GM19468 (cell line): ENCODE measurements at regions not wholly inside any gene's neighbourhood (a gene's known extent, or its start where the extent isn't known, plus 50 kb on each side); places are given as distances from the start of the nearest gene placed in this dataset.
"Not testable (repeated sequence)": the region's sequence is repeated elsewhere in the genome, so short reads cannot be mapped to it uniquely, and the experiment has no call there.

Experiments used
- ATAC-seq: cut with Tn5 transposase; IDR thresholded peaks from one replicate; pipeline ENCODE4 v1.9.1; 2021; ENCODE audit warnings: mild to moderate bottlenecking, moderate library complexity, moderate number of reproducible peaks; ENCODE audit not compliant: unreplicated experiment; ENCODE audit errors: extremely low read depth

DNA sequence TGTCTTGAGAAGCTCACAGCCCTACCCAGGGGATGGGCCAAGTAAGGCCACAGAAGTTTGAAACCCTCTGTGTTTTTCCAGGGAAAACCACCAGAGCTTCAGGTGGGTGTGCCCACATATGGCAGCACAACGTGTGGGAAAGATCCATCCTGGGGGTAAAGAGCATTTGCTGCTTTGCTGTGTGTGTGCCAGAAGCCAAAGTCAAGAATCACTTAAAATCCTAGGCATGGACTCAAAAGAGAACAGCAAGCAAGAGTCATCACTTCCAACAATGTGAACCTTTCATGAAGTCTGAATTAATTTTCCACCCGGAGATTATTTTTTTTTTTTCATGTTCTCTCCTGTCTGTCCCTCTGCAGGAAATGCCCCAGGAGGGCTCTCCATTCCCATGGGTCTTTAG is 308.2 kb upstream of the SGK1 start:
- ATAC-seq, result no peak

- no peak for ATAC-seq
Measured at GRCh38 chr6:134624781-134625180, 306.9 kb upstream of the SGK1 start.

DNA sequence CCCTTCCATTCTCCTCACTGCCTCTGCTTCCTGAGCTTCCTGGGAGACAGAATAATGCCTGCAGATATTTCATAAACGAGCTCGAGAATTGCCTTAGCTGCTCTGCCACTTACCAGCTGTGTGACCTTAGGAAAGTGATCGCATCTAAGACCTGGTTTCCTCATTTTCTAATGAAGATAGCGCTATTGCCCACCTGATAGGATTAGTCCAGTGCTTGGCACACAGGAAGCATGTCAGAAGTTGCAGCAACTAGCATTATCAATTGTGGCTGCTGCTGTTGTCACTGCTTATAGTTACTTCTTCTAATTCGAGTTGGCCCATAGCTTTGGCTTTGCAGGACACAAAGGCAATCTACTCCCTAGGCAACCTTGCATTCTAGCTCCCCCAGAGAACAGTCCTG is 305.5 kb upstream of the SGK1 start:
- no peak for ATAC-seq

DNA sequence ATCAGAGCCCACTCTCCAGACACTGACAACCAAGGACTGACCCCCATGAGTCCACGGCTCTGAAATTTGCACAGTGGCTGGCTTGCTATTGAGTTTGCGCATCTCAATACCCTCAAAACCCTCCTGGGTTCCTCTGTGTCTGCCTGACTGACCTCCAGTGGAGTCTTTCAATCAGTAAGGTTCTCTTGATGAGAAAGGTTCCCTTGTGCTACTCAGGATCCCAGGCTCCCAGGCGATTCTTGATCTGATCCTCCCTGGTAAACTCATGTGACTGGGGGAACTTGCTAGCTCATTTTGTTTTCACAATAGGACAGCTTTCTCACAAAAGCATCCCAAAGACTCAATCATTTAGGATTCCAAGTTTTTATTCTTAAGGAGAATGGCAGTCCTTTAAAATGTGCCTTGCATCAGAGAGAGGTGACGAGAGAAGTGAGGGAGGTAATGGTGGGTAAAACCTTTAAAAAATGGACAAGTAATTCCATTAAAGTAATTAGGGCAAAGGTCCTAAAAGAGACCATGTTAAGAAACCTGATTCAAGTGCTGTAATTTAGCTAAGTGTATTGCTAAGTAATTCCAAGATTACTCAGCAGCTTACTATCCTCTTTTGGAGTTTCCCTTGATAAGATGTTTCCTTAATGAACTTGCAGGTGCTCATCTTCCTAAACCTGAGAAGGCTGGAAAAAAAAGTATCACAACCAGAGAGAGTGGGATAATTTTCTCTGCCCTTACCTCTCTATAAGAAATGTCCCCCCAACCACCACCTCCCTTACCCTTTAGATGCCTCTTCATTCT is 304.7 kb upstream of the SGK1 start:
- ATAC-seq, result no peak

DNA sequence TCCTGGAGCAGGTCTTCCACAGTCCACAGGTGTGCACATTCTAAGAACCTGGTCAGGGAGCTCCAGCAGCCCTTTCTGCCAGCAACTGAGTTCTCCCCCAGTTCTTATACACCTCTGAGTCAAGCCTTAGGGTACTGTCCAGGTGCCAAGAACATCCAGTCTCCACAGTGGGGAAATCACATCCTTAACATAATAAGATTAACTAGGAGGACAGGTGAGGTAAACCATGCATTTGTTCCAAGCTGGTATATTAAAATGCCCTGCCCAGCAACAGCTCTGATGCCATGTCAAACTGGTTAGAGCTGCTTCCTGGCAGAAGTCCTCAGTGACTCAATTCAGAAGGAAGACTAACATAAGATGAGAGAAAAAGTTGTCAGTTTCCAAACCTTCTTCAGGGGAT is 303.9 kb upstream of the SGK1 start:
- ATAC-seq, result no peak

GRCh38 chr6:134619789-134620188 is 301.9 kb upstream of the SGK1 start:
- no peak for ATAC-seq

- no peak for ATAC-seq
Measured at GRCh38 chr6:134619077-134619476, 301.2 kb upstream of the SGK1 start.

DNA sequence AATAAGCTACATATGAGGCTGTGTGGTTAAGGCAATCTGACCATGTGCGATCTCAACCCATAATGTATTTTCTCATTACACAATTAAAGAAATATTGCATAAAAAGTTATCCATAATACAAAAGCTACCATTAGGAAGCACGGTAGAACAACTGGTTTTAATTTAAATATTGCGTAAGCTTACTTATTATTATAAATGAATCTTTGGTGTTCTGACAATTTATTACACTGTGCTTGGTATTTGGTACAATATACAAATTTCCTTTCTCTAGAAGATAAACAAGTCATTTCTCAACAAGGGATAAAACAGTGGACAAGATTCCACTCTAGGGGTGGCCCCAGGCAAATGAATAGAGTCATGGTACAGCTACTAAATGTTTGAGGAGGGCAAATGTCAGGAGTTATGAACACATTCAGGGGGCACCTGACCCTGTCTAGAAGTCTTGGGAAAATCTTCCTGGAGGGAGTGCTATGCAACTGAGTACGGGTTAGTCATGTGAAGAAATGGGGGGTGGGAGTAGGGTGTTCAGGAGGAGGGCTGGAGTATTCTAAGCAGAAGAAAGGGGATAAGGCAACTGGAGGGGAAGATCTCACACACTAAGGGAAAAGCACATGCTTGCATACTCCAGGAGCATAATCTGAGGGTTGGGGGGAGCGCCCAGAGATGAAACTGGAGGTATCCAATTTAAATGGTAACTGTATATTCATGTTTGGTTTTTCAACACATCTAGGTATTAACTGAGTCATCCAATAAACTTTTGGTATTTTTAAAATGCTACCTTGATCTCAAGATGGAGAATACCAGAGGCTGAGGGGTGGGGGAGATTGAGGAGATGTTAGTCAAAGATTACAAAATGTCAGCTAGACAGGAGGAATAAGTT is 296.9 kb upstream of the SGK1 start:
- ATAC-seq, result no peak

DNA sequence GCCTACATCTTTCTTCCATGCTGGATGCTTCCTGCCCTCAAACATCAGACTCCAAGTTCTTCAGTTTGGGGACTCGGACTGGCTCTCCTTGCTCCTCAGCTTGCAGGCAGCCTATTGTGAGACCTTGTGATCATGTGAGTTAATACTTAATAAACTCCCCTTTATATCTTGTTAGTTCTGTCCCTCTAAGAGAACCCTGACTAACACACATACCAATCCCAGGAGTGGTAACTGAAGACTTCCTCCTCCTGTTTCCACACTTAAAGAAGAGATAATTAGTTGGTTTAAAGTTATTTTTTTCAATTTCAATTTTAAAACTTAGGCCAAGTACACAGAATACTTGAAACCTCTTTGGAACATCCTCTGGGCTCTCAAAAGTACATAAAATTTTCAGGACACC is 294.2 kb upstream of the SGK1 start:
- ATAC-seq, result not testable (repeated sequence)

DNA sequence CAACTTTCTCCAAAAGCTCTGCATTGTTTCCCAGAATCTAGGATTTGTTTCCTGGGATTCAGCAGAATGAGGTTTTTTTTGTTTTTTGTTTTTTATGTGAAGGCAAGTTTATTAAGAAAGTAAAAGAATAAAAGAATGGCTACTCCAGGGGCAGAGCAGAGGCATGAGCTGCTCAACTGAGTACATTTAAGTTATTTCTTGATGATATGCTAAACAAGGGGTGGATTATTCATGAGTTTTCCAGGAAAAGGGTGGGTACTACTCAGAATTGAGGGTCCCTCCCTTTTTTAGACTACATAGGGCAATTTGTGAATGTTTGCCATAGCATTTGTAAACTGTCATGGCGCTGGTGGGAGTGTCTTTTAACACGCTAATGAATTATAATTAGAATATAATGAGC is 292.5 kb upstream of the SGK1 start:
- ATAC-seq, result no peak

DNA sequence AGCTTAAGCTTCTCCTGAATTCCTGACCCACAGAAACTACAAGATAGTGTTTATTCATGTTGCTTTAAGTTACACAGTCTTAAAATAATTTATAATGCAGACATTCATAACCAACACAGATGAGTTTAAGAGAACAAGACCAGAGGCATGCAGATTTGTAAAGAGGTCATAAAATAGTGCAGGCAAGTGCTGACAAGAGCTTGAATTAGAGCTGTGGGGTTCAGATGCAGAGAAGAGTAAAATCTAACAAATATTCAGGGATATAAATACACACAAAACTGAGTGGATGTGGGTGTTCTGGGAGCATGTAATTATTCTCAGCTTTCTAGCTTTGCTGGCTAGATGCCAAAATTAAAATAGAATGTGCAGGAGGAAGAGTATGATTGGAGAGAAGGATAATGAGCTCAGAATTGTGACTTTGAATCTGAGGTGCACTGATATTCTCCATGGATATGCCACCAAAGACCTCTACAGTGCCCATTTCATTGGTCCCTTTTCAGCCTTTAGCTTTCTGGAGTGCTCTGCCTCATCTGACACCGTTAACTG is 291.9 kb upstream of the SGK1 start:
- ATAC-seq, result no peak

GRCh38 chr6:134607411-134607810 is 289.5 kb upstream of the SGK1 start:
- ATAC-seq, result no peak

GRCh38 chr6:134605034-134605433 is 287.1 kb upstream of the SGK1 start:
- ATAC-seq, result no peak

- ATAC-seq, result no peak
Measured at GRCh38 chr6:134604014-134604676, 286.2 kb upstream of the SGK1 start.

DNA sequence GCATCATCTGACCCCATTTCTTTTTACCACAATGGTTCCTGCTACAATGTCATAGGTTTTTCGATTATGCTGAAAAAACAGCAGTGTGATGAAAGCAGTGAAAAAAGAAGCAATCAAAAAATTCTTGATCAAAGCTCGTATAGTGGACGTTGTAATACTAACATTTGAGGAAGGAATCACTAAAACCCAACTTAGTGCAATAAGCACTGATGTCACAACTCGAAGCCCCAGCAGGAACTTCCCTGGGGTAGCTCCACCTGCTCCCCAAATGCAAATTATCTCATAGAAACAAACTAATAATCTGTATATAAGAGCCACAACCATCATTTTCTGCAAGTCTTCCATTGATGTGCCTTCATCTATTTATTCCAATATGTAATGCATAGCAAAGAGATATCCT is 285.6 kb upstream of the SGK1 start:
- ATAC-seq, result no peak

DNA sequence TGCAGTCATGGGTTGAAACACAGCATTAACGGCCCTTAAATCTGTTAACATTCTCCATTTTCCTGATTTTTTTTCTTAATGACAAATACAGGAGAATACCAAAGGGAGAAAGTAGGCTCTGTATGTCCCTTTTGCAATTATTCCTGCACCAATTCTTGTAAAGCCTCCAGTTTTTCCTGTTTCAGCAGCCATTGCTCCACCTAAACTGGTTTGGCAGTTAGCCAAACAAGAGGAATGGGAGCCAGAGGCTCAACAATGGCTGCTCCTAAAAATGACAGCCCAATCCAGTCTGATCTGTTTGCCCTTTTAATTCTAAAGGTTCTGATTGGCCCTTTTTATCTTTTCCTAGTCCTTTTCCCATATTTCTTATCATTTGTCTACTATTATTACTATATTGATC is 284.2 kb upstream of the SGK1 start:
- no peak for ATAC-seq

DNA sequence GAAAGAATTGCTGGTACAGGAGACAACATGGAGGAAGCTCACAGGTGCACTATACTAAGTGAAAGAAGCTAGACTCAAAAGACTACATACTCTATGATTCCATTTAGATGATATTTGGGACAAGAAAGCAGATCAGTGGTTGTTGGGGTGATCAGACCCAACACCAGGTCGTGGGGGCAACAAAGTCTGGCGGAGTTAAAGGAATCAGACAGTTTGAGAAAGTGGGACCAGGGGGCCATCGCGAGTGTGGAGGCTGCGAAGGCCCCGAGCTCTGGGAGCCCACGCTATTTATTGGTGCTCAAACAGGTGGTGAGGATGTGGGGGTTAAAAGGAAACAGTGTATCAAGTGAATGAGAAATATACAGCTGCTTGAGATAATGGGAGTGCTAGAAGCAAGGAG is 282.8 kb upstream of the SGK1 start:
- ATAC-seq, result no peak

GRCh38 chr6:134599079-134599478 is 281.2 kb upstream of the SGK1 start:
- no peak for ATAC-seq

DNA sequence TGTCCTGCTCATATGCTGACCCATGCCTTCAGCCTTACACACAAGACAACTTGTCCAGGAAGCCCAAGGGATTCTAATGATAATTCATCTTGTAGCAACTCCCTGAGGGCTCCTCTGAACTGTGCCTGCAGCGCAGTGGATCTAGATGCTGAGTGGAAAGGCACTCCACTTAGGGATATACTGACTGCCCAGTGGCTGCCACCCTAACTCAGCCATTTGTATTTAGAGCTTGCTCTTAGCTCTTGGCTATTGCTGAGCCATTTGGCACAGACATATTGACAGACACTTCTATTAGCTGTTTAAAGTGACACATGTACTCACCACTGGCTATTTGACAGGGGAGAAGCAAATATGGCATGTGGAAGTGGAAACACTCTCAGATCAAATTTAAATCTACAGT is 278.3 kb upstream of the SGK1 start:
- no peak for ATAC-seq

DNA sequence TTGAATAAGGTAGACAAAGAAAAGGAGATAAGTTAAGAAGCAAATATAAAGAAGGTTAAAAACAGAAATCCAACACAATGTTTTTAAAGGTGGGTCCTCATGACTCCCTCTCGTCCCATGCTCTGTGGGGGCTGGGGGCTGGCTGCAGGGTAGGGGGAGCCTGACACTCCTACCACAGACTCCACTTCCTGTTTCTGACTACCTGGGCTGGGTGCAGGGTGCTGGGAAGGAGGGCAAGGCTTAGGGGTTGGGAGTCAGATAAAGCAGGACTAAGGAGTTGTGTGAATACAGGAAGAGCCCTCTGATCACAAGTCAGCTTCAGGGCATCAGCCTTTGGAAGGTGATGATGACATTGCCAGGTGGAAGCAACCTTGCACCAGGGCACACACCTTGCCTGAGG is 277.0 kb upstream of the SGK1 start:
- no peak for ATAC-seq

DNA sequence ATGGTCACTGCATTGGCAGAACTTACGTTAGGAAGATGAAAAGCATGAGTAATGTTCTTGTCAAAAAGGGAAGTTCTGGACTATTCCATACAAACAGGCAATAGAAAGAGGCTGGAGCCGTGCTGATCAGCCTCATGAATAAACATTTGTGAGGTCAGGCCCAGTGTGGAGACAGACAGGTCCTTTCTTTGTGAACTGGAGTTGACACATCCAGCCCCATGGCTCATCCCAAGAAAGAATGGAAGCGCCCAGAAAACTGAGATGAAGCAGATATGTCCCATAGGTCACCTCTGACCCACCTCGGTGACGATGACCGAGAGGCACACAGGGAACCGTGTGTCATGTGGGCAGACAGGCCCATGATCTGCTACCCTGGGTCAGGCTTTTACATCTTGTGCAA is 276.0 kb upstream of the SGK1 start:
- ATAC-seq, result no peak
